CD14-positive monocyte (primary cell): ENCODE measurements at regions not wholly inside any gene's neighbourhood (a gene's known extent, or its start where the extent isn't known, plus 50 kb on each side); places are given as distances from the start of the nearest gene placed in this dataset.

Source experiments
- DNase-seq, 3 donors: peaks; one replicate each; pipeline ENCODE4 v3.0.0-alpha.2; 2011 to 2022
- H2AFZ ChIP-seq: 2 replicates; pipeline ENCODE4 v1.6.0; 2012; ENCODE audit warnings: mild to moderate bottlenecking, low read depth, low read length, inconsistent platforms; ENCODE audit not compliant: insufficient read depth, poor library complexity, severe bottlenecking
- H3K27ac ChIP-seq, 2 donors: 1 replicate in 1 of 2; 2 replicates in 1 of 2; pipeline ENCODE4 v1.5.1; 2012 to 2013; ENCODE audit warnings: low read length in 2 of 2, control low read depth in 1 of 2, inconsistent platforms in 1 of 2, low read depth in 1 of 2, mild to moderate bottlenecking in 1 of 2
- H3K27me3 ChIP-seq, 2 donors: one replicate each; pipeline versions ENCODE4 v1.6.0 to v1.6.1; 2011 to 2013; ENCODE audit warnings: low read length in 2 of 2; ENCODE audit not compliant: control insufficient read depth in 2 of 2, insufficient read depth in 2 of 2
- H3K36me3 ChIP-seq, 2 donors: replicated peaks in 1 of 2; 1 replicate in 1 of 2; 2 replicates in 1 of 2; pipeline versions ENCODE4 v1.5.1 to v1.6.1; 2012 to 2013; ENCODE audit warnings: low read length in 2 of 2, control low read depth in 1 of 2, inconsistent platforms in 1 of 2, mild to moderate bottlenecking in 1 of 2; ENCODE audit not compliant: insufficient read depth in 2 of 2, control insufficient read depth in 1 of 2
- H3K4me1 ChIP-seq, 2 donors: 1 replicate in 1 of 2; 2 replicates in 1 of 2; pipeline versions ENCODE4 v1.5.1 to v1.6.1; 2012 to 2013; ENCODE audit warnings: low read length in 2 of 2, control low read depth in 1 of 2, inconsistent platforms in 1 of 2, mild to moderate bottlenecking in 1 of 2, moderate library complexity in 1 of 2; ENCODE audit not compliant: insufficient read depth in 2 of 2, control insufficient read depth in 1 of 2
- H3K4me2 ChIP-seq: replicated peaks from 2 replicates; pipeline ENCODE3; 2012; ENCODE audit warnings: low read length, moderate library complexity, mild to moderate bottlenecking; ENCODE audit not compliant: poor library complexity, severe bottlenecking; ENCODE audit errors: extremely low read depth
- H3K4me3 ChIP-seq, 3 experiments: fragments of 200-600 bp in 1 of 3; sonication (generic) in 1 of 3; replicated peaks in 1 of 3; 1 replicate in 2 of 3; 2 replicates in 1 of 3; pipeline ENCODE4 v1.5.1; 2011 to 2013; ENCODE audit warnings: low read length in 3 of 3, mild to moderate bottlenecking in 3 of 3, control low read depth in 2 of 3, low read depth in 2 of 3, inconsistent platforms in 1 of 3, moderate library complexity in 1 of 3
- H3K79me2 ChIP-seq: 2 replicates; pipeline ENCODE4 v1.6.0; 2012; ENCODE audit warnings: mild to moderate bottlenecking, control low read depth, inconsistent platforms, low read length, moderate library complexity; ENCODE audit not compliant: insufficient read depth
- H3K9ac ChIP-seq: 2 replicates; pipeline ENCODE4 v1.6.0; 2017; ENCODE audit warnings: low read length, mild to moderate bottlenecking; ENCODE audit not compliant: insufficient read depth, poor library complexity, severe bottlenecking
- H3K9me3 ChIP-seq, 2 donors: replicated peaks in 1 of 2; 1 replicate in 1 of 2; 2 replicates in 1 of 2; pipeline versions ENCODE4 v1.5.1 to v1.6.1; 2012 to 2013; ENCODE audit warnings: low read length in 2 of 2, control low read depth in 1 of 2; ENCODE audit not compliant: control insufficient read depth in 1 of 2, insufficient read depth in 1 of 2
- H4K20me1 ChIP-seq: 2 replicates; pipeline ENCODE4 v1.6.0; 2012; ENCODE audit warnings: mild to moderate bottlenecking, low read length, control low read depth, moderate library complexity; ENCODE audit not compliant: insufficient read depth
- H3K27ac Mint-ChIP-seq, 7 donors: one replicate each; pipeline ENCODE4 v1.8.0; 2020; ENCODE audit warnings: mild to moderate bottlenecking in 7 of 7, mixed read lengths in 7 of 7, moderate library complexity in 6 of 7, inconsistent platforms in 2 of 7
- H3K27me3 Mint-ChIP-seq, 3 donors: one replicate each; pipeline ENCODE4 v1.8.0; 2021 to 2022; ENCODE audit warnings: low read depth in 3 of 3, mild to moderate bottlenecking in 3 of 3, mixed read lengths in 3 of 3, moderate library complexity in 3 of 3, inconsistent platforms in 1 of 3
- H3K36me3 Mint-ChIP-seq, 2 donors: one replicate each; pipeline ENCODE4 v1.8.0; 2020; ENCODE audit warnings: mixed read lengths in 2 of 2, inconsistent platforms in 1 of 2, mild to moderate bottlenecking in 1 of 2
- H3K4me1 Mint-ChIP-seq: one replicate; pipeline ENCODE4 v1.8.0; 2020; ENCODE audit warnings: mild to moderate bottlenecking, mixed read lengths
- H3K4me3 Mint-ChIP-seq, 2 donors: one replicate each; pipeline ENCODE4 v1.8.0; 2020; ENCODE audit warnings: mild to moderate bottlenecking in 2 of 2, mixed read lengths in 2 of 2, moderate library complexity in 1 of 2
- H3K9me3 Mint-ChIP-seq, 7 donors: one replicate each; pipeline ENCODE4 v1.8.0; 2020 to 2022; ENCODE audit warnings: mixed read lengths in 7 of 7, mild to moderate bottlenecking in 6 of 7, moderate library complexity in 6 of 7, inconsistent platforms in 2 of 7
- WGBS: methylation state at CpG from one replicate; pipeline ENCODE4 v1.1.5; 2013; ENCODE audit warnings: missing lambda C conversion rate; ENCODE audit not compliant: insufficient coverage; 5-methylcytosine and 5-hydroxymethylcytosine counted together
- intact Hi-C, 2 donors: fragments of 100-400 bp; cut with micrococcal nuclease; formaldehyde crosslinking; loops; one replicate each; pipeline versions ENCODE4 v1.15.0 to v1.15.1; 2023
- TF ChIP-seq, protein P1 (sequence below): fragments of 200-600 bp; IDR thresholded peaks from one replicate; pipeline ENCODE4 v1.8.0; 2022; ENCODE audit warnings: antibody characterized with exemption, mild to moderate bottlenecking

DNA sequence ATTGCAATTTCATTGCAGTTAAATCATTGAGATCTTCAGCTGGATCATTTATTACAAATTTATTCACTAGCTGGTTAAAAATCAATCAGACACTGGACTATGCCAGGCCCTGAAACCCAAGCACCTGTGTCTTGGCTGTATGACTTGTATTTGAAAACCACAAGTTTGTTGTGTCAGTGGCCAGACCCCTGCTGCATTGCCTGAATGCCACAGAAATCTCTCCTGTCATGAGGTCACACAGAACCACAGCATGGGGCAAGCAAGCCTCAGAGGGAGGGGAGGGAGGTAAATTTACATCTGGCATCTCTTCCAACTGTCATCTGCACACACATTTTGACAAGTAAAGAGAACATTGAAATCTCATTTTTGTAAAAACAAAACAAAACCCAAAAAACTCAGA, 90.0 kb downstream of the ARRDC3 start:
- H3K36me3 Mint-ChIP-seq = peaks cover 0 to 2% of the 10 kb centered on the region in 2 donors
- Histone ChIP-seq H2AFZ (no peak overlapping the region), H3K9ac (no peak overlapping the region), H3K4me1 (peaks cover 0 to 4% of the 10 kb centered on the region in 2 donors), H3K9me3 (no peaks in the 10 kb centered on the region), H3K27me3 (no peaks in the 10 kb centered on the region), H3K27ac (no peak overlapping the region), H3K4me3 (no peak overlapping the region), H3K79me2 (no peaks in the 10 kb centered on the region), H3K4me2 (no peak overlapping the region), H3K36me3 (no peaks in the 10 kb centered on the region), H4K20me1 (no peaks in the 10 kb centered on the region)
- H3K27me3 Mint-ChIP-seq = peaks cover 0 to 6% (median 0%) of the 10 kb centered on the region in 3 donors
- DNase-seq = no peak
- H3K4me1 Mint-ChIP-seq = peaks cover 13% of the 10 kb centered on the region
- TF ChIP-seq, protein P1, sequence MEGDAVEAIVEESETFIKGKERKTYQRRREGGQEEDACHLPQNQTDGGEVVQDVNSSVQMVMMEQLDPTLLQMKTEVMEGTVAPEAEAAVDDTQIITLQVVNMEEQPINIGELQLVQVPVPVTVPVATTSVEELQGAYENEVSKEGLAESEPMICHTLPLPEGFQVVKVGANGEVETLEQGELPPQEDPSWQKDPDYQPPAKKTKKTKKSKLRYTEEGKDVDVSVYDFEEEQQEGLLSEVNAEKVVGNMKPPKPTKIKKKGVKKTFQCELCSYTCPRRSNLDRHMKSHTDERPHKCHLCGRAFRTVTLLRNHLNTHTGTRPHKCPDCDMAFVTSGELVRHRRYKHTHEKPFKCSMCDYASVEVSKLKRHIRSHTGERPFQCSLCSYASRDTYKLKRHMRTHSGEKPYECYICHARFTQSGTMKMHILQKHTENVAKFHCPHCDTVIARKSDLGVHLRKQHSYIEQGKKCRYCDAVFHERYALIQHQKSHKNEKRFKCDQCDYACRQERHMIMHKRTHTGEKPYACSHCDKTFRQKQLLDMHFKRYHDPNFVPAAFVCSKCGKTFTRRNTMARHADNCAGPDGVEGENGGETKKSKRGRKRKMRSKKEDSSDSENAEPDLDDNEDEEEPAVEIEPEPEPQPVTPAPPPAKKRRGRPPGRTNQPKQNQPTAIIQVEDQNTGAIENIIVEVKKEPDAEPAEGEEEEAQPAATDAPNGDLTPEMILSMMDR = no peak
- no peak overlapping the region for H3K4me3 Mint-ChIP-seq
- H3K9me3 Mint-ChIP-seq = peaks cover 0 to 2% (median 0%) of the 10 kb centered on the region in 7 donors
- intact Hi-C loops = no loop called here
- H3K27ac Mint-ChIP-seq = no peak overlapping the region

DNA sequence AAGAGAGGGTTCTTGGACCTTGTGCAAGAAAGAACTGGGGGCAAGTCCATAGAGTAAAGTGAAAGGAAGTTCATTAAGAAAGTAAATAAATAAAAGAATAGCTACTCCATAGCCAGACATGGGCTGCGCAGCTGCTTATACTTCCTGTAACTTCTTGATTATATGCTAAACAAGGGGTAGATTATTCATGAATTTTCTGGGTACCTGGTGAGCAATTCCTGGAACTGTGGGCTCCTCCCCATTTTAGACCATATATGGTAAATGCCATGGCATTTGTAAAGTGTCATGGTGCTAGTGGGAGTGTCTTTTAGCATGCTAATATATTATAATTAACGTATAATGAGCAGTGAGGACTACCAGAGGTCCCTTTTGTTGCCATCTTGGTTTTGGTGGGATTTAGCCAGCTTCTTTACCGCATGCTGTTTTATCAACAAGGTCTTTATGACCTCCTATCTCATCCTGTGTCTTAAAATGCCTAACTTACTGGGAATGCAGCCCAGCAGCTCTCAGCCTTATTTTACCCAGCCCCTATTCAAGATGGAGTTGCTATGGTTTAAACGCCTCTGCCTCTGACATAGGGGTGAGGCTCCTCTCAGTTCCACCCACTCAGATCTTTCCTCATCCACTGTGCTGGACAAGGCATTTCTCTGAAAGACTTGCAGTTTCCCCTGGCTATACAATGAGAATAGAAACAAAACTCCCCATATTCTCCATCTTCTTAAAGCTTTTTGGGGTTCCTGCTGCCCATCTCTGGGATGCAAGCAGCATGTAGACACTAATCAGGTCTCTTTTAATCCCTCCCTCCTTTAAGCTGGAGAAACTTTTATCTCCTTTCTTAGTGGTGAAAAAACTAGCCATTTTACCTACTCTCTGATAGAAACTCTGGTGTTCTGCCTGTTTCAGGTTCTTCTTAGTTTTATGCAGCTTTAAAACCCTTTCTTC, 91.2 kb downstream of the ARRDC3 start:
- no peak overlapping the region for H3K27ac ChIP-seq
- no peak overlapping the region for H3K9ac ChIP-seq
- peaks cover 0 to 4% (median 0%) of the 10 kb centered on the region in 7 donors for H3K9me3 Mint-ChIP-seq
- no peaks in the 10 kb centered on the region for H3K36me3 ChIP-seq
- H3K36me3 Mint-ChIP-seq = peaks cover 0 to under 1% of the 10 kb centered on the region in 2 donors
- peaks cover 0 to 4% of the 10 kb centered on the region in 2 donors for H3K4me1 ChIP-seq
- no peaks in the 10 kb centered on the region for H3K9me3 ChIP-seq
- H3K79me2 ChIP-seq = no peaks in the 10 kb centered on the region
- no peaks in the 10 kb centered on the region for H4K20me1 ChIP-seq
- H3K27ac Mint-ChIP-seq = peak overlapping the region in 2 of 7 donors; percentile 30 to 54
- peaks cover 12% of the 10 kb centered on the region for H3K4me1 Mint-ChIP-seq
- no peaks in the 10 kb centered on the region for H3K27me3 ChIP-seq
- 100% methylated on average over 1 of the region's 4 CpGs for WGBS
- no peak overlapping the region for H3K4me2 ChIP-seq
- H3K27me3 Mint-ChIP-seq = peaks cover 0 to 6% (median 3%) of the 10 kb centered on the region in 3 donors
- intact Hi-C loops = no loop called here
- DNase-seq = no peak
- no peak overlapping the region for H2AFZ ChIP-seq
- H3K4me3 ChIP-seq = no peak overlapping the region
- TF ChIP-seq, protein P1 = no peak
- no peak overlapping the region for H3K4me3 Mint-ChIP-seq
